Spleen (tissue), 11 donors: ENCODE measurements at regions not wholly inside any gene's neighbourhood (a gene's known extent, or its start where the extent isn't known, plus 50 kb on each side); places are given as distances from the start of the nearest gene placed in this dataset.
"Not testable (repeated sequence)": the region's sequence is repeated elsewhere in the genome, so short reads cannot be mapped to it uniquely, and the experiment has no call there.

Experiments
- DNase-seq: peaks from one replicate; pipeline ENCODE4 v3.0.0-alpha.2; 2020
- H3K27ac ChIP-seq, 8 donors: fragments of 200-600 bp; sonication (generic) in 7 of 8; 1 replicate in 4 of 8; 2 replicates in 4 of 8; pipeline versions ENCODE4 v1.5.0 to v1.8.0; 2016 to 2021; ENCODE audit warnings: inconsistent platforms in 4 of 8, mild to moderate bottlenecking in 4 of 8, moderate library complexity in 1 of 8
- H3K27me3 ChIP-seq, 7 donors: fragments of 200-600 bp; sonication (generic) in 6 of 7; replicated peaks in 1 of 7; 1 replicate in 4 of 7; 2 replicates in 3 of 7; pipeline versions ENCODE4 v1.5.0 to v1.8.0; 2016 to 2021; ENCODE audit warnings: inconsistent platforms in 3 of 7, mild to moderate bottlenecking in 1 of 7
- H3K36me3 ChIP-seq, 6 donors: fragments of 200-600 bp; sonication (generic) in 5 of 6; 1 replicate in 4 of 6; 2 replicates in 2 of 6; pipeline versions ENCODE4 v1.5.0 to v1.8.0; 2016 to 2021; ENCODE audit warnings: inconsistent platforms in 2 of 6
- H3K4me1 ChIP-seq, 6 donors: fragments of 200-600 bp; sonication (generic) in 5 of 6; 1 replicate in 3 of 6; 2 replicates in 3 of 6; pipeline versions ENCODE4 v1.5.0 to v1.8.0; 2016 to 2021; ENCODE audit warnings: inconsistent platforms in 3 of 6
- H3K4me3 ChIP-seq, 8 donors: fragments of 200-600 bp; sonication (generic) in 7 of 8; 1 replicate in 4 of 8; 2 replicates in 4 of 8; pipeline versions ENCODE4 v1.5.0 to v1.8.0; 2016 to 2021; ENCODE audit warnings: inconsistent platforms in 4 of 8, mild to moderate bottlenecking in 4 of 8, moderate library complexity in 2 of 8
- H3K9me3 ChIP-seq, 8 donors: fragments of 200-600 bp; sonication (generic) in 7 of 8; 1 replicate in 4 of 8; 2 replicates in 4 of 8; pipeline versions ENCODE4 v1.5.0 to v1.8.0; 2016 to 2021; ENCODE audit warnings: inconsistent platforms in 4 of 8
- CTCF ChIP-seq, 11 experiments: fragments of 200-600 bp in 7 of 11; fragments of 450-650 bp in 4 of 11; sonication (generic) in 4 of 11; IDR thresholded peaks in 8 of 11; conservative IDR thresholded peaks in 3 of 11; 1 replicate in 7 of 11; 2 replicates in 4 of 11; pipeline versions ENCODE4 v1.4.0 to v1.8.0; 2016 to 2021; ENCODE audit warnings: antibody characterized with exemption in 11 of 11, inconsistent platforms in 4 of 11, mild to moderate bottlenecking in 1 of 11
- POLR2A ChIP-seq, 3 donors: fragments of 450-650 bp; IDR thresholded peaks; one replicate each; pipeline ENCODE4 v1.5.1; 2017; ENCODE audit warnings: antibody characterized with exemption in 3 of 3, mild to moderate bottlenecking in 1 of 3
- POLR2AphosphoS5 ChIP-seq, 3 donors: sonication (generic); formaldehyde crosslinking; IDR thresholded peaks; one replicate each; pipeline ENCODE4 v1.5.1; 2017; ENCODE audit warnings: antibody characterized with exemption in 3 of 3
- WGBS, 5 donors: extraction: QIAGEN DNeasy Blood & Tissue Kit in 3 of 5; methylation state at CpG; one replicate each; pipeline versions ENCODE4 v1.1.5 to v1.1.7; 2013 to 2018; 5-methylcytosine and 5-hydroxymethylcytosine counted together
- intact Hi-C: fragments of 100-400 bp; cut with DNase I; formaldehyde crosslinking; loops from one replicate; pipeline ENCODE4 v1.15.0; 2023; ENCODE audit warnings: low total_unique reads
- donor health status: healthy with polysubstance abuse.
- donor health status: DM: no; HTN: no; CAD: no; lungs with moderate emphysema.
- donor health status: DM: no; HTN: no; CAD: no.
- donor health status: Bipolar disorder and iron deficiency.
- donor health status: healthy.
- donor health status: DM: no; HTN: no; CAD: no.
- donor health status: DM: yes; HTN: yes; CAD: no.

- peaks cover 0 to 25% (median 12%) of the 10 kb centered on the region in 6 donors for H3K4me1 ChIP-seq
These were observed 63.7 kb upstream of the ATP12A start for GRCh38 chr13:24616514-24616913.

GRCh38 chr13:24617256-24618010 is 62.8 kb upstream of the ATP12A start:
- intact Hi-C loops: no loop called here
- no peaks in the 10 kb centered on the region for H3K36me3 ChIP-seq
- H3K27ac ChIP-seq: peak overlapping the region in 3 of 8 donors; percentile 51 to 71 (median 66)
- DNase-seq: no peak
- no peaks in the 10 kb centered on the region for H3K27me3 ChIP-seq
- 91 to 95% (median 92%) methylated on average over 12 of the region's 12 CpGs for WGBS, 5 donors
- H3K9me3 ChIP-seq: no peaks in the 10 kb centered on the region
- peaks cover 0 to 25% (median 12%) of the 10 kb centered on the region in 6 donors for H3K4me1 ChIP-seq
- TF ChIP-seq CTCF (IDR thresholded peaks at IDR 0.05 in 8 of 11, conservative IDR thresholded peaks at IDR 0.05 in 3 of 11) (no peak), POLR2A (IDR thresholded peaks at IDR 0.05) (no peak), POLR2AphosphoS5 (IDR thresholded peaks at IDR 0.05) (no peak)
- no peak overlapping the region for H3K4me3 ChIP-seq

More at GRCh38 chr13:24616514-24616913, 63.7 kb upstream of the ATP12A start:
- Histone ChIP-seq H3K27ac (no peak overlapping the region), H3K36me3 (no peaks in the 10 kb centered on the region), H3K9me3 (no peaks in the 10 kb centered on the region), H3K27me3 (no peaks in the 10 kb centered on the region), H3K4me3 (no peak overlapping the region)
- TF ChIP-seq CTCF (IDR thresholded peaks at IDR 0.05 in 8 of 11, conservative IDR thresholded peaks at IDR 0.05 in 3 of 11): no peak
- TF ChIP-seq POLR2A (IDR thresholded peaks at IDR 0.05): no peak
- no peak for TF ChIP-seq POLR2AphosphoS5 (IDR thresholded peaks at IDR 0.05)
- no peak for DNase-seq
- intact Hi-C loops: no loop called here
- 88 to 100% (median 97%) methylated on average over 4 of the region's 4 CpGs for WGBS, 5 donors

- WGBS, 5 donors: 45 to 59% (median 58%) methylated on average over 12 to 15 of the region's 15 CpGs
These were observed 61.9 kb upstream of the ATP12A start for GRCh38 chr13:24618011-24618955.

GRCh38 chr13:24619282-24619681 is 60.9 kb upstream of the ATP12A start:
- no peaks in the 10 kb centered on the region for H3K27me3 ChIP-seq
- no peaks in the 10 kb centered on the region for H3K9me3 ChIP-seq
- DNase-seq: no peak
- intact Hi-C loops: no loop called here
- peaks cover 0 to 25% (median 12%) of the 10 kb centered on the region in 6 donors for H3K4me1 ChIP-seq
- WGBS, 5 donors: 59 to 86% (median 76%) methylated on average over 7 of the region's 7 CpGs
- H3K36me3 ChIP-seq: no peaks in the 10 kb centered on the region
- TF ChIP-seq CTCF (IDR thresholded peaks at IDR 0.05 in 8 of 11, conservative IDR thresholded peaks at IDR 0.05 in 3 of 11) (no peak), POLR2A (IDR thresholded peaks at IDR 0.05) (no peak), POLR2AphosphoS5 (IDR thresholded peaks at IDR 0.05) (no peak)
- peak overlapping the region in 5 of 8 donors; percentile 11 to 71 (median 51) for H3K27ac ChIP-seq
- H3K4me3 ChIP-seq: no peak overlapping the region

More at GRCh38 chr13:24618011-24618955, 61.9 kb upstream of the ATP12A start:
- Histone ChIP-seq H3K27me3 (no peaks in the 10 kb centered on the region), H3K36me3 (no peaks in the 10 kb centered on the region), H3K4me3 (no peak overlapping the region), H3K9me3 (no peaks in the 10 kb centered on the region), H3K27ac (peak overlapping the region in 7 of 8 donors; percentile 5 to 71 (median 47)), H3K4me1 (peaks cover 0 to 25% (median 12%) of the 10 kb centered on the region in 6 donors)
- intact Hi-C loops: no loop called here
- TF ChIP-seq POLR2AphosphoS5 (IDR thresholded peaks at IDR 0.05) (peak in 1 of 3 donors; percentile 58), POLR2A (IDR thresholded peaks at IDR 0.05) (no peak)
- DNase-seq: peak; percentile 83

DNA sequence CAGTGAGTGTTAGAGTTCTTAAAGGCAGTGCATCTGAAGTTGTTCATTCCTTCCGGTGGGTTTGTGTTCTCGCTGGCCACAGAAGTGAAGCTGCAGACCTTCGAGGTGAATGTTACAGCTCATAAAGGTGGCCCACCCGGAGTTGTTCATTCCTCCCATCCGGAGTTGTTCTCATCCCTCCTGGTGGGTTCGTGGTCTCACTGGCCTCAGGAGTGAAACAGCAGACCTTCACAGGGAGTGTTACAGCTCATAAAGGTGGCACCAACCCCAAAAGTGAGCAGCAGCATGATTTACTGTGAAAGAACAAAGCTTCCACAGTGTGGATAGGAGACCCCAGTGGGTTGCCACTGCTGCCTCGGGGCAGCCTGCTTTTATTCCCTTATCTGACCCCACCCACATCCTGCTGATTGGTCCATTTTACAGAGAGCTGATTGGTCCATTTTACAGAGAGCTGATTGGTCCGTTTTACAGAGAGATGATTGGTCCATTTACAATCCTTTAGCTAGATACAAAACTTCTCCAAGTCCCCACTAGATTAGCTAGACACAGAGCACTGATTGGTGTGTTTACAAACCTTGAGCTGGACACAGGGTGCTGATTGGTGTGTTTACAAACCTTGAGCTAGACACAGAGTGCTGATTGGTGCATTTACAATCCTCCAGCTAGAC is 57.6 kb upstream of the ATP12A start:
- H3K27ac ChIP-seq, H3K4me3 ChIP-seq, H3K9me3 ChIP-seq, H3K27me3 ChIP-seq, intact Hi-C loops, H3K36me3 ChIP-seq, DNase-seq: not testable (repeated sequence)
- WGBS, 5 donors: 88 to 96% (median 92%) methylated on average over 8 of the region's 8 CpGs
- peaks cover 0 to 44% (median 28%) of the 10 kb centered on the region in 6 donors for H3K4me1 ChIP-seq
